ENCODE measurements at regions not wholly inside any gene's neighbourhood (a gene's known extent, or its start where the extent isn't known, plus 50 kb on each side); places are given as distances from the start of the nearest gene placed in this dataset.

DNA sequence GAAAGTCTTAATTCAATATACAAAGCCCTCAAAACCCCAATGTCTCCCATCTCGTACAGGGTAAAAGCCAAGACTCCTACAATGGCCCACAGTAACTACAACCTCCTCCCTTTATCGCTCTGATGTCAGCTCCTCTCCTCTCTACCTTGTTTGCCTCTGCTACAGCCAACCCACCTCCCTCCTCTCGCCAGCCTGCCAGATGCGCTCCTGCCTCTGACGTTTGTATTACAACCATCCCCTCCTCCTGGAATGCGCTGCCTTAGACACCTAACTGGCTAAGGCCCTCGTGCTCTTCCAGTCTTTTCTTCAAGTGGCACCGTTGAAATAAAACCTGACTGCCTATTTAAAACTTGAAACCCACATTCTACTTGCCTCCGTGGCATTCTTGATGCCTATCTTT, 115.3 kb upstream of the MYO3A start:
- DNase-seq (ENCODE audit: low spot score) = no peak
- Histone ChIP-seq H3K79me2 (no peaks in the 10 kb centered on the region), H3K9me2 (replicated peaks; ENCODE audit: insufficient read depth) (no peaks in the 10 kb centered on the region), H3K36me3 (replicated peaks; ENCODE audit: insufficient read depth, low read depth) (no peaks in the 10 kb centered on the region), H4K20me1 (ENCODE audit: insufficient read depth, poor library complexity, severe bottlenecking) (no peaks in the 10 kb centered on the region), H3K9me3 (ENCODE audit: low read depth) (no peaks in the 10 kb centered on the region), H3K27ac (no peak overlapping the region), H3K4me2 (no peak overlapping the region), H2AFZ (no peak overlapping the region), H3K4me1 (ENCODE audit: insufficient read depth) (no peaks in the 10 kb centered on the region), H3K27me3 (no peaks in the 10 kb centered on the region), H3K4me3 (no peak overlapping the region)
- 62% methylated on average over 9 of the region's 9 CpGs for WGBS (ENCODE audit: low lambda C conversion rate, missing lambda C conversion rate)
- no peak for TF ChIP-seq EZH2 (IDR thresholded peaks at IDR 0.05; ENCODE audit: borderline replicate concordance)
- TF ChIP-seq, protein P1, sequence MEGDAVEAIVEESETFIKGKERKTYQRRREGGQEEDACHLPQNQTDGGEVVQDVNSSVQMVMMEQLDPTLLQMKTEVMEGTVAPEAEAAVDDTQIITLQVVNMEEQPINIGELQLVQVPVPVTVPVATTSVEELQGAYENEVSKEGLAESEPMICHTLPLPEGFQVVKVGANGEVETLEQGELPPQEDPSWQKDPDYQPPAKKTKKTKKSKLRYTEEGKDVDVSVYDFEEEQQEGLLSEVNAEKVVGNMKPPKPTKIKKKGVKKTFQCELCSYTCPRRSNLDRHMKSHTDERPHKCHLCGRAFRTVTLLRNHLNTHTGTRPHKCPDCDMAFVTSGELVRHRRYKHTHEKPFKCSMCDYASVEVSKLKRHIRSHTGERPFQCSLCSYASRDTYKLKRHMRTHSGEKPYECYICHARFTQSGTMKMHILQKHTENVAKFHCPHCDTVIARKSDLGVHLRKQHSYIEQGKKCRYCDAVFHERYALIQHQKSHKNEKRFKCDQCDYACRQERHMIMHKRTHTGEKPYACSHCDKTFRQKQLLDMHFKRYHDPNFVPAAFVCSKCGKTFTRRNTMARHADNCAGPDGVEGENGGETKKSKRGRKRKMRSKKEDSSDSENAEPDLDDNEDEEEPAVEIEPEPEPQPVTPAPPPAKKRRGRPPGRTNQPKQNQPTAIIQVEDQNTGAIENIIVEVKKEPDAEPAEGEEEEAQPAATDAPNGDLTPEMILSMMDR (IDR thresholded peaks at IDR 0.05; ENCODE audit: poor library complexity) = no peak
- TF ChIP-seq EZH2phosphoT487 (IDR thresholded peaks at IDR 0.05; ENCODE audit: low read depth, severe bottlenecking, unreplicated experiment) = no peak

- H3K36me3 ChIP-seq (replicated peaks; ENCODE audit: insufficient read depth, low read depth) = no peaks in the 10 kb centered on the region
- no peaks in the 10 kb centered on the region for H3K4me1 ChIP-seq (ENCODE audit: insufficient read depth)
- H3K27me3 ChIP-seq = no peaks in the 10 kb centered on the region
- H3K9me2 ChIP-seq (replicated peaks; ENCODE audit: insufficient read depth) = no peaks in the 10 kb centered on the region
- no peak overlapping the region for H3K4me3 ChIP-seq
- TF ChIP-seq EZH2phosphoT487 (IDR thresholded peaks at IDR 0.05; ENCODE audit: low read depth, severe bottlenecking, unreplicated experiment) = no peak
- TF ChIP-seq, protein P1 (IDR thresholded peaks at IDR 0.05; ENCODE audit: poor library complexity) = no peak
- TF ChIP-seq EZH2 (IDR thresholded peaks at IDR 0.05; ENCODE audit: borderline replicate concordance) = no peak
- H3K79me2 ChIP-seq = no peaks in the 10 kb centered on the region
- no peaks in the 10 kb centered on the region for H4K20me1 ChIP-seq (ENCODE audit: insufficient read depth, poor library complexity, severe bottlenecking)
- DNase-seq (ENCODE audit: low spot score) = no peak
- H3K4me2 ChIP-seq = no peak overlapping the region
- 88% methylated on average over 2 of the region's 2 CpGs for WGBS (ENCODE audit: low lambda C conversion rate, missing lambda C conversion rate)
- no peak overlapping the region for H3K27ac ChIP-seq
- no peaks in the 10 kb centered on the region for H3K9me3 ChIP-seq (ENCODE audit: low read depth)
- no peak overlapping the region for H2AFZ ChIP-seq
Measured at GRCh38 chr10:25820472-25820871, 113.6 kb upstream of the MYO3A start.

- Histone ChIP-seq H3K4me3 (no peak overlapping the region), H3K27me3 (no peaks in the 10 kb centered on the region), H3K9me3 (ENCODE audit: low read depth) (no peaks in the 10 kb centered on the region), H3K79me2 (no peaks in the 10 kb centered on the region), H3K4me1 (ENCODE audit: insufficient read depth) (no peaks in the 10 kb centered on the region), H4K20me1 (ENCODE audit: insufficient read depth, poor library complexity, severe bottlenecking) (no peaks in the 10 kb centered on the region), H3K4me2 (no peak overlapping the region), H3K27ac (no peak overlapping the region), H3K36me3 (replicated peaks; ENCODE audit: insufficient read depth, low read depth) (no peaks in the 10 kb centered on the region), H2AFZ (no peak overlapping the region), H3K9me2 (replicated peaks; ENCODE audit: insufficient read depth) (no peaks in the 10 kb centered on the region)
- no peak for DNase-seq (ENCODE audit: low spot score)
- TF ChIP-seq EZH2 (IDR thresholded peaks at IDR 0.05; ENCODE audit: borderline replicate concordance) = no peak
- TF ChIP-seq, protein P1 (IDR thresholded peaks at IDR 0.05; ENCODE audit: poor library complexity) = no peak
- no peak for TF ChIP-seq EZH2phosphoT487 (IDR thresholded peaks at IDR 0.05; ENCODE audit: low read depth, severe bottlenecking, unreplicated experiment)
- WGBS (ENCODE audit: low lambda C conversion rate, missing lambda C conversion rate) = 89% methylated on average over 8 of the region's 8 CpGs
Measured at GRCh38 chr10:25820874-25821273, 113.2 kb upstream of the MYO3A start.

DNA sequence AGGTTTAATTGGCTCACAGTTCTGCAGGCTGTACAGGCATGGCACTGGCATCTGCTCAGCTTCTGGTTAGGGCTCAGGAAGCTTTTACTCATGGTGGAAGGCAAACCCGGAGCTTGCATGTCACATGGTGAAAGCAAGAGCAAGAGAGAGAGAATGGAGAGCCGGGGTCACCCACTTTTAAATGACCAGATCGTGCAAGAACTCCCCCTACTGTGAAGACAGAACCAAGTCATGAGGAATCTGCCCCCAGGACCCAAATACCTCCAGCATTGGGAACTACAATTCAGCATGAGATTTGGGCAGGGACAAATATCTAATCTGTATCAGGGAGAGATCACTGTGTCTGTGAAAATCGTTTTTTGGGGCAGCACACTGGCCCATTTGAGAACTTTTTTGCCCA, 110.0 kb upstream of the MYO3A start:
- Histone ChIP-seq H3K4me2 (no peak overlapping the region), H2AFZ (no peak overlapping the region)
- 56% methylated on average over 4 of the region's 4 CpGs for WGBS (ENCODE audit: low lambda C conversion rate, missing lambda C conversion rate)

More for the DNA sequence above, 110.0 kb upstream of the MYO3A start:
- Histone ChIP-seq H3K27me3 (no peaks in the 10 kb centered on the region), H3K9me3 (ENCODE audit: low read depth) (no peaks in the 10 kb centered on the region), H3K27ac (no peak overlapping the region), H3K79me2 (no peaks in the 10 kb centered on the region), H3K4me3 (no peak overlapping the region), H3K4me1 (ENCODE audit: insufficient read depth) (no peaks in the 10 kb centered on the region), H4K20me1 (ENCODE audit: insufficient read depth, poor library complexity, severe bottlenecking) (no peaks in the 10 kb centered on the region), H3K9me2 (replicated peaks; ENCODE audit: insufficient read depth) (no peaks in the 10 kb centered on the region), H3K36me3 (replicated peaks; ENCODE audit: insufficient read depth, low read depth) (no peaks in the 10 kb centered on the region)
- no peak for DNase-seq (ENCODE audit: low spot score)
- TF ChIP-seq EZH2 (IDR thresholded peaks at IDR 0.05; ENCODE audit: borderline replicate concordance) (no peak), EZH2phosphoT487 (IDR thresholded peaks at IDR 0.05; ENCODE audit: low read depth, severe bottlenecking, unreplicated experiment) (no peak)
- TF ChIP-seq, protein P1 (IDR thresholded peaks at IDR 0.05; ENCODE audit: poor library complexity) = no peak

All from hepatocyte (in vitro differentiated cells).